GM23338 (cell line): ENCODE measurements at regions not wholly inside any gene's neighbourhood (a gene's known extent, or its start where the extent isn't known, plus 50 kb on each side); places are given as distances from the start of the nearest gene placed in this dataset.

ENCODE experiments used
- ATAC-seq: fragments of 200-7000 bp; cut with Tn5 transposase; 3 replicates; pipeline ENCODE4 v1.9.1; 2020
- DNase-seq: peaks from one replicate; pipeline ENCODE4 v3.0.0-alpha.2; 2015; ENCODE audit warnings: low spot score
- H2AFZ ChIP-seq: fragments of 200-600 bp; sonication (generic); 2 replicates; pipeline ENCODE4 v1.8.0; 2016; ENCODE audit warnings: antibody characterized with exemption, mild to moderate bottlenecking, moderate library complexity
- H3F3A ChIP-seq: fragments of 200-600 bp; sonication (generic); replicated peaks from 2 replicates; pipeline ENCODE4 v1.8.0; 2017; ENCODE audit warnings: antibody characterized with exemption, mixed run types, low read depth
- H3K27ac ChIP-seq: fragments of 200-600 bp; sonication (generic); 2 replicates; pipeline ENCODE4 v1.6.1; 2016; ENCODE audit warnings: low read depth
- H3K27me3 ChIP-seq: fragments of 200-600 bp; sonication (generic); 2 replicates; pipeline ENCODE4 v1.8.0; 2016; ENCODE audit warnings: mild to moderate bottlenecking, mixed run types, moderate library complexity; ENCODE audit not compliant: insufficient read depth
- H3K36me3 ChIP-seq: fragments of 200-600 bp; sonication (generic); 2 replicates; pipeline ENCODE4 v1.8.0; 2016; ENCODE audit warnings: mild to moderate bottlenecking; ENCODE audit not compliant: insufficient read depth
- H3K4me1 ChIP-seq: fragments of 200-600 bp; sonication (generic); 2 replicates; pipeline ENCODE4 v1.8.0; 2016; ENCODE audit warnings: mild to moderate bottlenecking, moderate library complexity; ENCODE audit not compliant: insufficient read depth
- H3K4me2 ChIP-seq: fragments of 200-600 bp; sonication (generic); 2 replicates; pipeline ENCODE4 v1.7.1; 2017; ENCODE audit warnings: mixed run types
- H3K4me3 ChIP-seq: fragments of 200-600 bp; sonication (generic); 2 replicates; pipeline ENCODE4 v1.6.1; 2016; ENCODE audit warnings: mixed run types
- H3K79me2 ChIP-seq: fragments of 200-600 bp; sonication (generic); replicated peaks from 2 replicates; pipeline ENCODE4 v1.8.0; 2017; ENCODE audit warnings: mild to moderate bottlenecking; ENCODE audit not compliant: insufficient read depth
- H3K9me2 ChIP-seq: fragments of 200-600 bp; sonication (generic); 2 replicates; pipeline ENCODE4 v1.8.0; 2017; ENCODE audit not compliant: insufficient read depth
- H4K20me1 ChIP-seq: fragments of 200-600 bp; sonication (generic); replicated peaks from 2 replicates; pipeline ENCODE4 v1.8.0; 2017; ENCODE audit warnings: mild to moderate bottlenecking; ENCODE audit not compliant: insufficient read depth
- H3K27ac Mint-ChIP-seq: 2 replicates; pipeline ENCODE4 v1.8.0; 2020; ENCODE audit warnings: inconsistent platforms, mild to moderate bottlenecking, moderate library complexity, mixed read lengths
- H3K27me3 Mint-ChIP-seq: 3 replicates; pipeline ENCODE4 v1.8.0; 2022; ENCODE audit warnings: low read depth, mild to moderate bottlenecking, moderate library complexity, mixed read lengths, inconsistent platforms; ENCODE audit not compliant: insufficient read depth, poor library complexity
- H3K36me3 Mint-ChIP-seq: 3 replicates; pipeline ENCODE4 v1.8.0; 2021; ENCODE audit warnings: low read depth, mild to moderate bottlenecking, inconsistent platforms, moderate library complexity, mixed read lengths
- H3K4me1 Mint-ChIP-seq: 3 replicates; pipeline ENCODE4 v1.8.0; 2020; ENCODE audit warnings: mild to moderate bottlenecking, inconsistent platforms, mixed read lengths
- H3K4me3 Mint-ChIP-seq: 3 replicates; pipeline ENCODE4 v1.8.0; 2021; ENCODE audit warnings: moderate library complexity, mild to moderate bottlenecking, inconsistent platforms, mixed read lengths
- H3K9me3 Mint-ChIP-seq: 3 replicates; pipeline ENCODE4 v1.8.0; 2020; ENCODE audit warnings: moderate library complexity, mild to moderate bottlenecking, inconsistent platforms, mixed read lengths
- CTCF ChIP-seq, 2 experiments: fragments of 200-600 bp in 1 of 2; sonication (generic) in 1 of 2; conservative IDR thresholded peaks; 2 replicates each; pipeline versions ENCODE4 v1.5.1 to v1.6.1; 2016 to 2017; ENCODE audit warnings: antibody characterized with exemption in 2 of 2, low read depth in 2 of 2, mild to moderate bottlenecking in 2 of 2, moderate library complexity in 1 of 2
- EZH2phosphoT487 ChIP-seq: fragments of 200-600 bp; sonication (generic); IDR thresholded peaks from one replicate; pipeline ENCODE4 v1.8.1; 2018; ENCODE audit warnings: antibody characterized with exemption; ENCODE audit not compliant: unreplicated experiment
- REST ChIP-seq: IDR thresholded peaks from one replicate; pipeline ENCODE4 v1.6.1; 2018; ENCODE audit warnings: antibody characterized with exemption; ENCODE audit not compliant: unreplicated experiment
- ZNF114 ChIP-seq: fragments of 250-450 bp; sonication (Bioruptor Pico); IDR thresholded peaks from 2 replicates; pipeline ENCODE4 v1.5.0; 2020; ENCODE audit warnings: mild to moderate bottlenecking, moderate library complexity
- ZNF331 ChIP-seq: fragments of 250-450 bp; sonication (Bioruptor Pico); IDR thresholded peaks from 2 replicates; pipeline ENCODE4 v1.5.0; 2020; ENCODE audit warnings: low read depth, mild to moderate bottlenecking, moderate library complexity
- ZNF462 ChIP-seq: fragments of 250-450 bp; sonication (Bioruptor Pico); IDR thresholded peaks from 2 replicates; pipeline ENCODE4 v1.5.0; 2020; ENCODE audit warnings: mild to moderate bottlenecking, moderate library complexity

GRCh38 chr1:239297910-239298309, 88.5 kb upstream of the CHRM3 start (continued):
- TF ChIP-seq REST (no peak), CTCF (conservative IDR thresholded peaks at IDR 0.05; ENCODE audit: low read depth in 2 of 2) (no peak)

- H3K36me3 ChIP-seq = no peaks in the 10 kb centered on the region
- H3K4me3 ChIP-seq = no peak overlapping the region
- no peaks in the 10 kb centered on the region for H3K27me3 ChIP-seq
- H3K4me2 ChIP-seq = no peak overlapping the region
- H3K9me3 Mint-ChIP-seq = no peaks in the 10 kb centered on the region
- no peak overlapping the region for H3K4me3 Mint-ChIP-seq
- no peaks in the 10 kb centered on the region for H4K20me1 ChIP-seq
- no peaks in the 10 kb centered on the region for H3K36me3 Mint-ChIP-seq
- DNase-seq = no peak
- ATAC-seq = no peak
- H3K79me2 ChIP-seq = no peaks in the 10 kb centered on the region
- H3K9me2 ChIP-seq = no peaks in the 10 kb centered on the region
- H3K27me3 Mint-ChIP-seq = no peaks in the 10 kb centered on the region
- H3K27ac Mint-ChIP-seq = no peak overlapping the region
- no peak overlapping the region for H3K27ac ChIP-seq
- no peaks in the 10 kb centered on the region for H3F3A ChIP-seq
- H3K4me1 Mint-ChIP-seq = peaks cover 5% of the 10 kb centered on the region; the same call in 2 of the 3 replicates
- H2AFZ ChIP-seq = peak overlapping the region; percentile 45; the same call in 1 of the 2 replicates
- 0 out of 2 replicates have a peak, but pooled peaks cover 7% of the 10 kb centered on the region for H3K4me1 ChIP-seq
- no peak for TF ChIP-seq ZNF114 (CRISPR knock-in tag)
- no peak for TF ChIP-seq ZNF462 (CRISPR knock-in tag)
- no peak for TF ChIP-seq CTCF (conservative IDR thresholded peaks at IDR 0.05; ENCODE audit: low read depth in 2 of 2)
- TF ChIP-seq EZH2phosphoT487 = no peak
- no peak for TF ChIP-seq ZNF331 (CRISPR knock-in tag)
These were observed 92.8 kb upstream of the CHRM3 start for GRCh38 chr1:239293350-239294110.
